GM19240 (cell line): ENCODE measurements at regions not wholly inside any gene's neighbourhood (a gene's known extent, or its start where the extent isn't known, plus 50 kb on each side); places are given as distances from the start of the nearest gene placed in this dataset.

Experiments used
- DNase-seq: peaks from one replicate; pipeline ENCODE4 v3.0.0; 2011; ENCODE audit warnings: low spot score; ENCODE audit not compliant: insufficient read length

- DNase-seq: no peak
Measured at GRCh38 chr10:29109707-29110571, 178.9 kb upstream of the LYZL1 start.

GRCh38 chr10:29112827-29113615 is 175.8 kb upstream of the LYZL1 start:
- DNase-seq: no peak

- DNase-seq: no peak
Measured at GRCh38 chr10:29113616-29113945, 175.3 kb upstream of the LYZL1 start.

DNA sequence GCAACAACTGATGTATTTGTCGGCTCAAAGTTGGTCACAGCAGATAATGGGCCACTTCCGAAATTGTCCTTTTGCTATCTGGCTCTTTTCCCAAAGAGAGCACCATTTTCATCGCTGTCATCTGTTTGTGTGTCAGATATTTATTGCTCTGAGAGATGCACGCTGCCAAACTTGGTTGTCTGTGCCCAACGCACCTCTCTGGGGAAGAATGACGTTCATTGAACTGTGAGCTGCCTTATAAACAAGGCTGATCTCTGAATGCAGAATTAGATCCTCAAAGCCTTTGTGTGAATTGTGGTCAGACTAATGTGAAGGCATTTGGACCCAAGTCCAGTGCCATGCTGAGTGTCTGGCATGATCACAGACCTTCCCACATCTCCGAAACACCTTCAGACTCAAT is 174.7 kb upstream of the LYZL1 start:
- DNase-seq: no peak

DNA sequence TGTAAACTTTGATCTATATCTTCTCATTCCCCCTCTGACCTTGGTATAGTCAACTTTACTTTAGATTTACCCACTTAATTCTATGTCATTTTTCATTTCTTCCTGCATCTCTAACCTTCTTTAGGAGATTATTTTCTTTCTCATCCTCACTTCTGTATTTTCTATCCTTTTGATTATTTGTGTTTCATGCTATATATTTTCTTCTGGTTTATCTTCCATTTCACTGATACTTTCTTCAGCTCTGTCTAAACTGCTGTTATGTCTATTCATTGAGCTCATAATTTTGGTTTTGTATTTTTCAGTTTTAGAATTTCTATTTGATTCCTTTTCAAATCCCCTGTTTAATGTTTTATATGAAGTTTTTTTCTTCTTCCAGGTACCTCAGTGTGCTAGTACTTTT is 171.1 kb upstream of the LYZL1 start:
- DNase-seq: no peak

DNA sequence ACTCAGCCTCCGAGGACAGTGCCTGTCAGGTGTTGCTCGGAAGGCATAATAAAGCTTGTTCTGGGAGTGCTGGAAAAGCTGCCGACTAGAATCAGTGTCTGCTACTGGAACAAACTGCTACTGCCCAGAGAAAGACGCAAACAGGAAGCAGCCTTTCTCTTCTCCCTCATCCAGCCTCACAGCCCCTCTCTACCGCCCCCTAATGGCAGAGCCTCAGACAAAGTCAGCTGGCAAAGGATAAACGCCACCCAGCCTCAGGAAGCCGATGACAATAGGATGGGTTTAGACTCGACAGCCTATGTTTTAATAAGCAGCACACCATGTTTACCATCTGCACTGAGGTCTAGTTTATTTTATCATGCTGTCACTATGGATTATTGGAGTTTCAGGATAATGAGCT is 169.5 kb upstream of the LYZL1 start:
- no peak for DNase-seq

- no peak for DNase-seq
Measured at GRCh38 chr10:29120216-29120615, 168.7 kb upstream of the LYZL1 start.

DNA sequence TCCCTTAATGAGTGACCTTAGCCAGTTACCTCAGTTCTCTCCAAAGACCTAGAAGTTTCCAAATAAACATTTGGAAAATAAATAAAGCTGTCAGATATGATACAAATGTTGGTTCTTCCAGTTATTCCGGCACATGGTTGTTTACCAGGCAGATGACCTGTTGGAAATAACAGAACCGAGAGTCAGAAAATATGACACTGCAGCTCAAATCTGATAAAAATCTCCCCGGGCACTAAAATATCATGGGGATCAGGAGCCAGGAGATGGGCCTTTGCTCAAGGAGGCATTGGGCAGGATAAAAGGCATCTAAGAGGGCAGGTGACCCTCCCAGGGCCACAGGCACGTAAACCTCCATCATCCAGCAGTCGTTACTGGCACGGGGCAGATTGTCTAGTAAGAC is 164.0 kb upstream of the LYZL1 start:
- no peak for DNase-seq

GRCh38 chr10:29127037-29127700 is 161.7 kb upstream of the LYZL1 start:
- DNase-seq: no peak

DNA sequence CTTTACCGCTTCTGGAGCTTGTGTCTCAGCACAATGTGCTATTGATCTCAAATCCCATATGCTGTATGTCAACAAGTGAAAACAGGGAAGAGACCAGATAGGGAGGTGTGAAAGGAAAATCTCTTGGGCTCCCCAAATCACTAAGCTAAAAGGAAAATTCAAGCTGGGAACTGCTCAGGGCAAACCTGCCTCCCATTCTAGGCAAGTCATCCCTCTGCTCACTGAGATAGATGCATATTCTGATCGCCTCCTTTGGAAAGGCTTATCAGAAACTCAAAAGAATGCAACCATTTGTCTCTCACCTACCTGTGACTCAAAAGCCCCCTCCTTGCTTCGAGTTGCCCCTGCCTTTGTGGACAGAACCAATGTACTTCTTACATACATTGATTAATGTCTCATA is 161.1 kb upstream of the LYZL1 start:
- no peak for DNase-seq

DNA sequence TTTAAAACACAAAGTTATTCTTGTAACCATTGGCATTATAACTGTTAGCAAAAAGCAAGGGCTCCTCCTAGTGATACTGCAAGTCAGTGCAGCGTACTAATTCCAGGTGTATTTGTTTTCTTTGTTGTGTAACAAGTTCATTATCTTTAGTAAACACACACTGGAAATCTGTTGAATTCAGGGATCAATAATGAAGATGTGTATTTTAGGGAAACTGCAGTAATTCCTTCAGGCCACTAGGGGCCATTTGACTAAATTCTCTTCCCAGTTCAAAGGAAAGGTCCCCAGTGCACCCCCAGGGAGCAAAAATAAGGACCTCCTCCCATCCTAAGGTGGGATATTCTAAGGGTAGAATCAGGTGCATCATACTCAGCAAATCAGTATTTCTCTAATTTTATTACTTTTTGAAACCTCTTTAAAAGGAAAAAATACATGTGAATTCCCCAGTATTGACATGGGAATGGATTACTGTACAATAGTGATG is 158.6 kb upstream of the LYZL1 start:
- no peak for DNase-seq

DNA sequence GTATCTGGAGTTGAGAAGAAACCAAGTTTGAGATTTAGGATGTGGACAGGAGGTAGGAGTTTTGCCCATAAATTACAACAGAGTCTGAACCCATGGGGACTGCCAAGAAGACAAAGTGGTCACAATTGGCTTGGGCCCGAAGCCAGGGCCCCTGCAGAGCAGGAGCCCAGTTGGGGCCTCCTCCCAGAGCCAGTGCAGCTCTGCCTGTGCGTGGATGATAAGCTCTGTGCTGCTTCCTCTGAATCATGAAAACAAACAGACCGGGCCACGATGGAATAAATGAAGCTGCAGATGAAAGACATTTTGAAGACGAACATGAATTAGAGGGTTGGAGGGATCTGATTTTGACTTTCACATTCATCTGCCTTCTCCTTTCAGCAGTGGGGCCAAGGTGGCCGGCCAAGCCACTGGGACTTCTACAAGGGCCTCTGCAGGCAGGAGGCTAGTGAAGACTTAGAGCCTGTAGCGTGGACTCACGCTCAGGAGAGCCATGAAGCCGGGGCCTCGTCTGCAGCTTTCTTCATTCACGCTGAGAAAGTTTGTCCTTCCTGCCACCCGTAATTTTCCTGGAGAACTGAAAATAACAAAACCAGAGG is 156.8 kb upstream of the LYZL1 start:
- DNase-seq: no peak

DNA sequence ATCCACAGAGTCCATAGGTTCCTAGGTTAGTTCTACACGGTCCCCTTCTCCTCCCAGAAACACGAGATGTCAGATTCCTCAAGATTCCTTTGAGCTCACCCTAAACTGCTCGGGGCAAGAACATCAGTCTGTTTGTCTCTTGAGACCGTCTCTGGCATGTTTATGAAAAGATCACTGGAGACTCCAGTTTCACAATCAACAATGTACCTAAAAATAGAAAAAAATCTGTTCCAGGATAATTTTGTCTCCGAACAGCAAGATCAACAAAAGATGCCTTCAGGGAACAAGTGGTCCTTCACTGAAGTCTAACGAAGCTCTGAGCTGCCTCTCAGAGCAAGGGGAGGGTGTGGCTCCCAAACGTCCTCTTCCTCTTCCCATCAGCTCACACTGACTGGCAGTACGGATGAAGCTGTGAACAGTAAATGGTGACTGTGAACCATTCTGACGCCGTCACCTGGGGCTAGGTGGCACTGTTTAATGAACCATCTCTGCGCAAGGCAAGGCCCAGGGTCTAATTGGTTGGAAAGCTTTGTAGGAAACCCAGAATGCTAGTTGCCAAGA is 156.2 kb upstream of the LYZL1 start:
- no peak for DNase-seq

DNA sequence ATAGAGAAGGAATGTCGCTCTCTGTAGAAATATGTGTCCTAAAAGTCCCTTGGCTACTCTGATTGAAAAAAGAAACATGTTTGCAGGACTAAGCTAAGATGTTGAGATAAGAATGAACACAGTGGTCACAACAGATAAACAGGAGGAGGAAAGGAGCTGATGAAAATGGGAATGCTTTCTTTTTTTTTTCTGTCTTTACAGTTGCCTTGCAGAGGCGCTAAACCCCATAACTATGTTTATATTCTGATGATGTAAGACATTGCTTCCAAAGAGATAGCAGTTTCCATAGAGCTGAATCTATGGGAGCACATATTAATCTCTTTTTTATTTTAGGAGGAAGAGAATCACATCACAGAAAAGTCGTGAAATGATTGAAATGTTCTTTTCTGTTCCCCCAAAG is 153.5 kb upstream of the LYZL1 start:
- DNase-seq: no peak

- DNase-seq: no peak
Measured at GRCh38 chr10:29136411-29136810, 152.5 kb upstream of the LYZL1 start.

- DNase-seq: no peak
Measured at GRCh38 chr10:29140151-29140550, 148.7 kb upstream of the LYZL1 start.

DNA sequence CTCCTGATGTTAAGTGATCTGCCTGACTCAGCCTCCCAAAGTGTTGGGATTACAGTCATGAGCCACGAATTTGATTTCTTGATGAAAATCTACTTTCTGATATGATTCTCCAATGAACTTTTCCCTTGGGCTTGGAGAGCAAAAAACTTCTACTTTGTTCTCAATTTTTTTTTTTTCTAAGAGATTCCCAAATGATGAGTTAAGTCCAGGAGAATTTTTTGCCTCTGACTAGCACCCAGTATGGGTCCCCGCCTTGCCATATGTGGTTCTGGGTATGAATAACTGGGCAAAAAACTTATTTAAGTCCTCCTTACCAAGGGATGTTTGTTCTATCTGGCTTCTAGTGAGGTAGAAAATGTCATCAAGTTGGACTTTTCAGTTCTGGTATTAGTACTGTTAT is 147.9 kb upstream of the LYZL1 start:
- DNase-seq: no peak

DNA sequence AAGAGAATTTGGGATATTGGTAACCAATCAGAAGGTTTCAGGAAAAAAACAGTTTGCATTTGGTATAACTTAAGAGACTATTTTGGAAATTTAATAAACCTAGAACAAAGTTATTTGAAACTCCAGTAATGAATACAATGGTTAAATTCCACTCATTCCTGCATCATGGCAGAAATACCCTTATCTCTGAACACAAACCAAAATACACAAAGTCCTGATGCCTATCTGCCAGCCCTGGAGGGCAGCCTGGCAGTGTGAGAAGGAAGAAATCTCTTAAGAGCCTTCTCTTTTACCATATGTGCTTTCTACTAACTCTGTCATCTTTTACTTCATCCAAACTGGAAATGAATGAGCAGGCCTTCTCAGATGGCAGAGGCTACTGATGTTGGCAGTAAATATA is 147.1 kb upstream of the LYZL1 start:
- DNase-seq: no peak

DNA sequence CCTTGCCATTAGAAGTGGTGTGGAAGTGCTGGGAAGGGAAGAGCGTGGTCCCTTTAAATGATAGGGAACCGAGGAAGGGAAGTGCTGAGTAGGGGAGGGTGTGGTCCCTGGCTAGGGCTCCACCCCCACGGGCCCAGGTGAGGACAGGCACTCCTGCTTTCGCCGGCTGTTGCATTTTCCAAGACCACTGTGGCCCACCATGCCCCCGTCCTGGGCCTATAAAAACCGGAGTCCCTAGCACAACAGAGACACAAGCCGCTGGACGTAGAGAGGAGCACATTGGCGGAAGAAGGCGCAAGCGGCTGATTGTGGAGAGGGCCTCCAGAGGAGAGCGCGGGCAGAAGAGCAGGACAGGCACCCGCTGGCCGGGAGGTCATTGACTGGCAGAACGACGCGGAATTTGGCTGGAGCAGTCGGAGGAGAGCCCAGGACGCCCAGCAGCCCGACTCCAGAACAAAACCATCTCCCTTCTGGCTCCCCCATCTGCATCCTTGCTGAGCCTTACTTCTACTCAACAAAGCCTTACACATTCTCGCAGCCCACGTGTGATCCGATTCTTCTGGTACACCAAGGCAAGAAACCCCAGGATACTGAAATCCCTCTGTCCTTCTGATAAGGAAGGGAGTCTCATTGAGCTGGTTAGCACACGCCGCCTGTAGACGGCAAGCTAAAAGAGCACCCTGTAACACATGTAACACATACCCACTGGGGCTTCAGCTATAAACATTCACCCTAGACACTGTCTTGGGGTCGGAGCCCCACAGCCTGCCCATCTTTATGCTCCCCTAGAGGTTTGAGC is 146.2 kb upstream of the LYZL1 start:
- no peak for DNase-seq

- DNase-seq: no peak
Measured at GRCh38 chr10:29144126-29144525, 144.7 kb upstream of the LYZL1 start.
